GM12878 (cell line): ENCODE measurements at regions not wholly inside any gene's neighbourhood (a gene's known extent, or its start where the extent isn't known, plus 50 kb on each side); places are given as distances from the start of the nearest gene placed in this dataset.
"Not testable (repeated sequence)": the region's sequence is repeated elsewhere in the genome, so short reads cannot be mapped to it uniquely, and the experiment has no call there.

Experiments
- ATAC-seq: fragments of 200-7000 bp; cut with Tn5 transposase; 3 replicates; pipeline ENCODE4 v1.9.1; 2020; ENCODE audit warnings: mild to moderate bottlenecking, moderate library complexity
- BruUV-seq: library from RNA; stranded (reverse); fragments of 400-500 nt; replicated peaks from 2 replicates; lab custom pipeline; 2021; lab: Mats Ljungman, UMichigan
- CTCF ChIA-PET: fragments of 300-600 bp; sonication (Branson Sonifier 250); formaldehyde crosslinking; extraction: SDS; loops from one replicate; lab custom pipeline; 2021; ENCODE audit warnings: inconsistent platforms; lab: Yijun Ruan, JAX
- POLR2A ChIA-PET: fragments of 350-600 bp; formaldehyde crosslinking; extraction: SDS; loops from one replicate; lab custom pipeline; 2021; ENCODE audit warnings: inconsistent platforms; lab: Charles Lee
- RAD21 ChIA-PET: fragments of 300-600 bp; sonication (Branson Sonifier 250); formaldehyde crosslinking; loops from one replicate; lab custom pipeline; 2023; ENCODE audit warnings: antibody characterized with exemption; ENCODE audit not compliant: unreplicated experiment; lab: Charles Lee
- SMC1A ChIA-PET: fragments of 300-600 bp; sonication (Branson Sonifier 250); formaldehyde crosslinking; loops from one replicate; lab custom pipeline; 2023; ENCODE audit not compliant: unreplicated experiment, uncharacterized antibody; lab: Charles Lee
- DNase-seq: peaks from one replicate; pipeline ENCODE4 v3.0.0-alpha.2; 2011; ENCODE audit warnings: low read depth, low spot score
- FAIRE-seq: peaks from 3 replicates; lab custom pipeline; 2011; peaks lifted over from hg19 to GRCh38; lab: Jason Lieb, UNC
- H2AFZ ChIP-seq: 2 replicates; pipeline ENCODE4 v1.6.0; 2011; ENCODE audit warnings: low read depth, low read length, control low read depth; ENCODE audit not compliant: control insufficient read depth
- H3K27ac ChIP-seq: 2 replicates; pipeline ENCODE4 v1.5.1; 2011; ENCODE audit warnings: control low read depth; ENCODE audit not compliant: control insufficient read depth, insufficient read depth
- H3K27me3 ChIP-seq, 2 experiments: replicated peaks in 1 of 2; 2 replicates each; pipeline versions ENCODE4 v1.6.0 to v1.6.1; 2011; ENCODE audit warnings: low read length in 1 of 2; ENCODE audit not compliant: control insufficient read depth in 2 of 2, insufficient read depth in 2 of 2
- H3K36me3 ChIP-seq, 2 experiments: 2 replicates each; pipeline ENCODE4 v1.5.1; 2011; ENCODE audit warnings: low read length in 1 of 2; ENCODE audit not compliant: control insufficient read depth in 2 of 2, insufficient read depth in 2 of 2
- H3K4me1 ChIP-seq: 2 replicates; pipeline ENCODE4 v1.6.1; 2011; ENCODE audit warnings: mild to moderate bottlenecking, low read length, moderate library complexity, mixed read lengths; ENCODE audit not compliant: control insufficient read depth, insufficient read depth
- H3K4me2 ChIP-seq: 2 replicates; pipeline ENCODE4 v1.6.0; 2011; ENCODE audit warnings: control low read depth; ENCODE audit not compliant: control insufficient read depth, insufficient read depth
- H3K4me3 ChIP-seq: fragments of 200-600 bp; sonication (generic); 2 replicates; pipeline ENCODE4 v1.5.1; 2016
- H3K79me2 ChIP-seq: 2 replicates; pipeline ENCODE4 v1.6.0; 2011; ENCODE audit warnings: low read length; ENCODE audit not compliant: control insufficient read depth, insufficient read depth
- H3K9ac ChIP-seq: 2 replicates; pipeline ENCODE4 v1.8.0; 2011; ENCODE audit warnings: low read length, control low read depth, mixed read lengths; ENCODE audit not compliant: control insufficient read depth, insufficient read depth
- H3K9me3 ChIP-seq: replicated peaks from 3 replicates; pipeline ENCODE4 v1.5.1; 2011; ENCODE audit warnings: mild to moderate bottlenecking, low read length; ENCODE audit not compliant: control insufficient read depth, insufficient read depth
- H4K20me1 ChIP-seq: 2 replicates; pipeline ENCODE4 v1.6.0; 2011; ENCODE audit not compliant: control insufficient read depth, insufficient read depth
- CBFB ChIP-seq: IDR thresholded peaks from 2 replicates; pipeline ENCODE4 v1.6.1; 2016; ENCODE audit warnings: antibody characterized with exemption, low read depth
- CHD1 ChIP-seq: IDR thresholded peaks from 2 replicates; pipeline ENCODE4 v1.6.1; 2012; ENCODE audit warnings: low read depth, low read length, improper control_type of control experiment
- EGR1 ChIP-seq, 2 experiments: IDR thresholded peaks; 1 replicate in 1 of 2; 2 replicates in 1 of 2; pipeline ENCODE4 v1.6.1; 2011 to 2012; ENCODE audit warnings: low read depth in 2 of 2, low read length in 2 of 2, borderline replicate concordance in 1 of 2, mild to moderate bottlenecking in 1 of 2, moderate library complexity in 1 of 2
- EP300 ChIP-seq, 2 experiments: fragments of 150-350 bp in 1 of 2; IDR thresholded peaks; 2 replicates each; pipeline ENCODE4 v1.6.1; 2011 to 2012; ENCODE audit warnings: low read depth in 2 of 2, low read length in 2 of 2, borderline replicate concordance in 1 of 2, improper control_type of control experiment in 1 of 2, inconsistent platforms in 1 of 2; ENCODE audit not compliant: control insufficient read depth in 1 of 2
- EZH2 ChIP-seq: IDR thresholded peaks from 2 replicates; pipeline ENCODE4 v1.6.1; 2012; ENCODE audit warnings: low read depth, mild to moderate bottlenecking, control low read depth, inconsistent platforms, low read length, borderline replicate concordance; ENCODE audit not compliant: control insufficient read depth
- FOS ChIP-seq: IDR thresholded peaks from 3 replicates; pipeline ENCODE4 v1.6.1; 2011; ENCODE audit warnings: borderline replicate concordance; ENCODE audit not compliant: insufficient read length; ENCODE audit errors: extremely low read depth
- FOXM1 ChIP-seq: IDR thresholded peaks from 2 replicates; pipeline ENCODE4 v1.6.1; 2012; ENCODE audit warnings: low read depth, mild to moderate bottlenecking, inconsistent platforms, low read length, moderate library complexity
- POLR2AphosphoS5 ChIP-seq: IDR thresholded peaks from 2 replicates; pipeline ENCODE4 v1.6.1; 2011; ENCODE audit warnings: mild to moderate bottlenecking, low read length, inconsistent platforms
- SREBF1 ChIP-seq: IDR thresholded peaks from 2 replicates; pipeline ENCODE4 v1.6.1; 2012; ENCODE audit warnings: mild to moderate bottlenecking, low read length
- STAT1 ChIP-seq: fragments of 450-650 bp; conservative IDR thresholded peaks from 2 replicates; pipeline ENCODE4 v1.6.1; 2014; ENCODE audit warnings: antibody characterized with exemption, mild to moderate bottlenecking
- WGBS: methylation state at CpG from one replicate; pipeline ENCODE4 v1.1.6; 2016; ENCODE audit warnings: low lambda C conversion rate; ENCODE audit not compliant: insufficient replicate concordance, insufficient coverage; ENCODE audit errors: missing lambda C conversion rate; 5-methylcytosine and 5-hydroxymethylcytosine counted together
- in situ Hi-C: fragments of 300-500 bp; cut with MboI; formaldehyde crosslinking; loops from 9 replicates; pipeline ENCODE4 v1.14.3; 2018; ENCODE audit warnings: mixed read lengths
- intact Hi-C: fragments of 100-400 bp; cut with micrococcal nuclease; formaldehyde crosslinking; loops from one replicate; pipeline ENCODE4 v1.14.2; 2022; ENCODE audit not compliant: unreplicated experiment
- TF ChIP-seq, protein P1 (sequence below): IDR thresholded peaks from 2 replicates; pipeline ENCODE4 v1.6.1; 2011; ENCODE audit warnings: low read depth, mild to moderate bottlenecking, low read length, moderate library complexity, borderline replicate concordance; ENCODE audit errors: extremely low read depth

DNA sequence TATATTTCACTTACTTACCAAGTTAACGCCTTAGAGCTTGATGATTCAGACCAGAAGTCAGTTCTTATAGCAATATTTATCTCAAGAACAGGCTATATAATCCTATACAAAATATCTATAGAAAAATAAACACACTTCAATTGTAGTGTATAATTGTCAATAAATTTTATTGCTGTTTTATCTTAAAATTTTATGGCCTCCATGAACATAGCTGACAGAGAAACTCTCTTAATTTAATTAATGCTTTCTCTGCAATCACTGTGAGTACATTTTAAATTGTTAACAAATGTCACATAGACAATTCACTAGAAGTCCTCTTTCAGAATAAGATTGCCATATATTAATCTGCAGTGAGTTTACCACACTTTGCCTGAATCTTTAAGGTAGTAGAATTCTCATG lies 178.6 kb downstream of the RFPL4B start:
- TF ChIP-seq POLR2AphosphoS5 = no peak
- TF ChIP-seq, protein P1, sequence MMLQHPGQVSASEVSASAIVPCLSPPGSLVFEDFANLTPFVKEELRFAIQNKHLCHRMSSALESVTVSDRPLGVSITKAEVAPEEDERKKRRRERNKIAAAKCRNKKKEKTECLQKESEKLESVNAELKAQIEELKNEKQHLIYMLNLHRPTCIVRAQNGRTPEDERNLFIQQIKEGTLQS = no peak
- TF ChIP-seq EZH2 = no peak
- no TSS peak for BruUV-seq
- Histone ChIP-seq H3K4me3 (no peak overlapping the region), H3K9me3 (no peaks in the 10 kb centered on the region), H3K36me3 (no peaks in the 10 kb centered on the region), H3K4me1 (no peaks in the 10 kb centered on the region), H2AFZ (no peak overlapping the region), H3K27ac (no peak overlapping the region), H3K9ac (no peak overlapping the region), H3K4me2 (no peak overlapping the region), H3K27me3 (no peaks in the 10 kb centered on the region), H4K20me1 (no peaks in the 10 kb centered on the region), H3K79me2 (no peaks in the 10 kb centered on the region)
- POLR2A ChIA-PET = no interaction called here
- no peak for DNase-seq
- intact Hi-C loops (no loop called here), in situ Hi-C loops (no loop called here)
- no peak for ATAC-seq
- CTCF ChIA-PET = no interaction called here
- FAIRE-seq = no peak
- RAD21 ChIA-PET = no interaction called here
- WGBS = 35% methylated on average over 1 of the region's 1 CpG
- SMC1A ChIA-PET = interaction anchor here (0.9 kb wide), 1 partner anchor 14 kb away, joined by 3 read pairs; no protein-coding TSS in a partner anchor

DNA sequence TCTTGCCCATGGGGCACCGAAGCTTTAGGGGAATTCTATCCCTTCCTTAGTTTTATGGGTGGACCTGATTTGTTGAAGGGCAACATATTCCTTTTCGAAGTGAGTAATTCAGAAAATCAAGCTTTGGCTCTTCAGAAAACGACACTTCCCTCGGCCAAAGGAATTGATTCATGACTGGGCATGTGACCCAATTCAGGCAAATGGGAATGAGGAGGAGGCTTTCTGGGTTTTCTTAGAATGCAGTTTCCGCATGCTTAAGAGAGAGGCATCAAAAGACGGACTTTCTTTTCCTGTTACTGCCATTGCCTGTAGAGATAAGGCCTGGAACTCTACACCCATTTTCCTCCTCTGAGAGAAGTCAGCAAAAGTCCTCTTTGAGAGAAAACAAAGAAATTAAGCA lies 179.5 kb downstream of the RFPL4B start:
- no peak for ATAC-seq
- H3K4me1 ChIP-seq = no peaks in the 10 kb centered on the region
- H3K79me2 ChIP-seq = no peaks in the 10 kb centered on the region
- no peaks in the 10 kb centered on the region for H4K20me1 ChIP-seq
- POLR2A ChIA-PET = no interaction called here
- no peaks in the 10 kb centered on the region for H3K36me3 ChIP-seq
- no peak overlapping the region for H2AFZ ChIP-seq
- CTCF ChIA-PET = no interaction called here
- H3K27me3 ChIP-seq = no peaks in the 10 kb centered on the region
- H3K4me3 ChIP-seq = no peak overlapping the region
- H3K9ac ChIP-seq = no peak overlapping the region
- SMC1A ChIA-PET = no interaction called here
- FAIRE-seq = no peak
- RAD21 ChIA-PET = no interaction called here
- no peak overlapping the region for H3K4me2 ChIP-seq
- no peaks in the 10 kb centered on the region for H3K9me3 ChIP-seq
- intact Hi-C loops = no loop called here
- in situ Hi-C loops = no loop called here
- no peak for DNase-seq
- no TSS peak for BruUV-seq
- TF ChIP-seq CBFB = no peak
- TF ChIP-seq CHD1 = no peak
- TF ChIP-seq STAT1 = no peak
- no peak for TF ChIP-seq FOXM1
- no peak for TF ChIP-seq EGR1 (IDR thresholded peaks at IDR 0.05; ENCODE audit: borderline replicate concordance in 1 of 2, low read depth in 2 of 2, low read length in 2 of 2)
- no peak for TF ChIP-seq EP300 (IDR thresholded peaks at IDR 0.05; ENCODE audit: borderline replicate concordance in 1 of 2, control insufficient read depth in 1 of 2, low read depth in 2 of 2, low read length in 2 of 2)
- TF ChIP-seq, protein P1 = no peak
- no peak for TF ChIP-seq SREBF1
- TF ChIP-seq FOS = no peak
- TF ChIP-seq, all 136 proteins: peak for 0
- no peak overlapping the region for H3K27ac ChIP-seq
- WGBS = 25% methylated on average over 6 of the region's 6 CpGs

DNA sequence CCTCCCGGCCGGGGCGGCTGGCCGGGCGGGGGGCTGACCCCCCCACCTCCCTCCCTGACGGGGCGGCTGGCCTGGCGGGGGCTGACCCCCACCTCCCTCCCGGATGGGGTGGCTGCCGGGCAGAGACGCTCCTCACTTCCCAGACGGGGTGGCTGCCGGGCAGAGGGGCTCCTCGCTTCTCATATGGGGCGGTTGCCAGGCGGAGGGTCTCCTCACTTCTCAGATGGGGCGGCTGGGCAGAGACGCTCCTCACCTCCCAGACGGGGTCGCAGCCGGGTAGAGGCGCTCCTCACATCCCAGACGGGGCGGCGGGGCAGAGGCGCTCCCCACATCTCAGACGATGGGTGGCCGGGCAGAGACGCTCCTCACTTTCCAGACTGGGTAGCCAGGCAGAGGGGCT lies 181.2 kb downstream of the RFPL4B start:
- H3K27me3 ChIP-seq, H4K20me1 ChIP-seq, H3K79me2 ChIP-seq, FAIRE-seq, H2AFZ ChIP-seq, H3K4me3 ChIP-seq, BruUV-seq, H3K27ac ChIP-seq, H3K9me3 ChIP-seq, H3K4me2 ChIP-seq, POLR2A ChIA-PET, intact Hi-C loops, in situ Hi-C loops, ATAC-seq, RAD21 ChIA-PET, H3K36me3 ChIP-seq, CTCF ChIA-PET, DNase-seq, H3K9ac ChIP-seq, H3K4me1 ChIP-seq, SMC1A ChIA-PET: not testable (repeated sequence)
- WGBS = 81% methylated on average over 15 of the region's 29 CpGs
